HEK293 (cell line): ENCODE measurements at regions not wholly inside any gene's neighbourhood (a gene's known extent, or its start where the extent isn't known, plus 50 kb on each side); places are given as distances from the start of the nearest gene placed in this dataset.
"Not testable (repeated sequence)": the region's sequence is repeated elsewhere in the genome, so short reads cannot be mapped to it uniquely, and the experiment has no call there.

Source experiments
- CTCF ChIA-PET: fragments of 350-600 bp; formaldehyde crosslinking; extraction: SDS; loops from one replicate; lab custom pipeline; 2021; ENCODE audit warnings: antibody characterized with exemption; lab: Yijun Ruan, JAX
- POLR2A ChIA-PET: fragments of 300-600 bp; formaldehyde crosslinking; extraction: SDS; loops from one replicate; lab custom pipeline; 2020; ENCODE audit warnings: antibody characterized with exemption, inconsistent platforms; lab: Yijun Ruan, JAX
- H3K27ac ChIP-seq: fragments of 200-500 bp; sonication (Bioruptor generic); 2 replicates; pipeline ENCODE4 v1.5.1; 2014; ENCODE audit warnings: low read depth, low read length, control low read depth, inconsistent platforms; ENCODE audit errors: extremely low read depth
- H3K36me3 ChIP-seq, 2 experiments: fragments of 200-500 bp in 1 of 2; sonication (Bioruptor generic) in 1 of 2; 1 replicate in 1 of 2; 2 replicates in 1 of 2; pipeline ENCODE4 v1.5.1; 2014 to 2017; ENCODE audit warnings: inconsistent platforms in 2 of 2, low read length in 2 of 2; ENCODE audit not compliant: control insufficient read depth in 2 of 2, insufficient read depth in 1 of 2
- H3K4me1 ChIP-seq: fragments of 200-500 bp; sonication (Bioruptor generic); 2 replicates; pipeline ENCODE4 v1.5.1; 2014; ENCODE audit warnings: mild to moderate bottlenecking, low read length, inconsistent platforms; ENCODE audit not compliant: control insufficient read depth, insufficient read depth
- H3K4me3 ChIP-seq: 2 replicates; pipeline ENCODE4 v1.5.1; 2011; ENCODE audit warnings: low read depth, mild to moderate bottlenecking, control low read depth, low read length, moderate library complexity
- H3K9me3 ChIP-seq: fragments of 200-500 bp; sonication (Bioruptor generic); 2 replicates; pipeline ENCODE4 v1.5.1; 2014; ENCODE audit warnings: low read depth, low read length, inconsistent platforms; ENCODE audit not compliant: control insufficient read depth, insufficient read depth
- AEBP2 ChIP-seq: fragments of 450-650 bp; formaldehyde crosslinking; IDR thresholded peaks from 2 replicates; pipeline ENCODE4 v1.5.1; 2016; ENCODE audit warnings: missing biosample characterization, missing genetic modification characterization, borderline replicate concordance
- KLF16 ChIP-seq: fragments of 450-650 bp; formaldehyde crosslinking; IDR thresholded peaks from 2 replicates; pipeline ENCODE4 v1.5.1; 2017; ENCODE audit warnings: missing biosample characterization, missing genetic modification characterization
- KLF8 ChIP-seq: fragments of 450-650 bp; formaldehyde crosslinking; IDR thresholded peaks from 2 replicates; pipeline ENCODE4 v1.5.1; 2016; ENCODE audit warnings: missing biosample characterization, missing genetic modification characterization
- MYNN ChIP-seq: fragments of 450-650 bp; formaldehyde crosslinking; IDR thresholded peaks from 2 replicates; pipeline ENCODE4 v1.5.1; 2016; ENCODE audit warnings: missing biosample characterization, missing genetic modification characterization, borderline replicate concordance
- RBAK ChIP-seq: fragments of 450-650 bp; formaldehyde crosslinking; IDR thresholded peaks from 2 replicates; pipeline ENCODE4 v1.5.1; 2016; ENCODE audit warnings: missing biosample characterization, missing genetic modification characterization
- YY2 ChIP-seq: fragments of 450-650 bp; formaldehyde crosslinking; IDR thresholded peaks from 2 replicates; pipeline ENCODE4 v1.5.1; 2016; ENCODE audit warnings: missing biosample characterization, missing genetic modification characterization
- ZNF146 ChIP-seq: fragments of 450-650 bp; formaldehyde crosslinking; IDR thresholded peaks from 2 replicates; pipeline ENCODE4 v1.5.1; 2016; ENCODE audit warnings: missing biosample characterization, missing genetic modification characterization
- ZNF311 ChIP-seq: fragments of 450-650 bp; formaldehyde crosslinking; IDR thresholded peaks from 2 replicates; pipeline ENCODE4 v1.5.1; 2017; ENCODE audit warnings: missing biosample characterization, missing genetic modification characterization, borderline replicate concordance
- ZNF426 ChIP-seq: fragments of 450-650 bp; formaldehyde crosslinking; IDR thresholded peaks from 2 replicates; pipeline ENCODE4 v1.5.1; 2017; ENCODE audit warnings: missing biosample characterization, missing genetic modification characterization, mild to moderate bottlenecking, inconsistent platforms, moderate library complexity
- ZNF473 ChIP-seq: fragments of 450-650 bp; formaldehyde crosslinking; IDR thresholded peaks from 2 replicates; pipeline ENCODE4 v1.5.1; 2017; ENCODE audit warnings: missing biosample characterization, missing genetic modification characterization
- ZNF514 ChIP-seq: fragments of 450-650 bp; formaldehyde crosslinking; IDR thresholded peaks from 2 replicates; pipeline ENCODE4 v1.5.1; 2016; ENCODE audit warnings: missing biosample characterization, missing genetic modification characterization
- ZNF701 ChIP-seq: fragments of 450-650 bp; formaldehyde crosslinking; IDR thresholded peaks from 2 replicates; pipeline ENCODE4 v1.5.1; 2016; ENCODE audit warnings: missing biosample characterization, missing genetic modification characterization
- ZNF707 ChIP-seq: fragments of 450-650 bp; formaldehyde crosslinking; IDR thresholded peaks from 2 replicates; pipeline ENCODE4 v1.5.1; 2016; ENCODE audit warnings: missing biosample characterization, missing genetic modification characterization
- TF ChIP-seq, protein P1 (sequence below): fragments of 450-650 bp; formaldehyde crosslinking; conservative IDR thresholded peaks from 2 replicates; pipeline ENCODE4 v1.5.1; 2016; ENCODE audit warnings: low read depth, missing biosample characterization, missing genetic modification characterization
- TF ChIP-seq, protein P2 (sequence below): fragments of 450-650 bp; formaldehyde crosslinking; IDR thresholded peaks from 2 replicates; pipeline ENCODE4 v1.5.1; 2017; ENCODE audit warnings: missing biosample characterization, mild to moderate bottlenecking, missing genetic modification characterization, moderate library complexity
- TF ChIP-seq, protein P3 (sequence below): fragments of 450-650 bp; formaldehyde crosslinking; IDR thresholded peaks from 2 replicates; pipeline ENCODE4 v1.5.1; 2017; ENCODE audit warnings: missing biosample characterization, missing genetic modification characterization
- TF ChIP-seq, protein P4 (sequence below): fragments of 450-650 bp; formaldehyde crosslinking; IDR thresholded peaks from 2 replicates; pipeline ENCODE4 v1.5.1; 2017; ENCODE audit warnings: missing biosample characterization, missing genetic modification characterization

GRCh38 chr21:17201741-17202260 is 311.0 kb upstream of the CXADR start (continued):
- TF ChIP-seq, protein P1, sequence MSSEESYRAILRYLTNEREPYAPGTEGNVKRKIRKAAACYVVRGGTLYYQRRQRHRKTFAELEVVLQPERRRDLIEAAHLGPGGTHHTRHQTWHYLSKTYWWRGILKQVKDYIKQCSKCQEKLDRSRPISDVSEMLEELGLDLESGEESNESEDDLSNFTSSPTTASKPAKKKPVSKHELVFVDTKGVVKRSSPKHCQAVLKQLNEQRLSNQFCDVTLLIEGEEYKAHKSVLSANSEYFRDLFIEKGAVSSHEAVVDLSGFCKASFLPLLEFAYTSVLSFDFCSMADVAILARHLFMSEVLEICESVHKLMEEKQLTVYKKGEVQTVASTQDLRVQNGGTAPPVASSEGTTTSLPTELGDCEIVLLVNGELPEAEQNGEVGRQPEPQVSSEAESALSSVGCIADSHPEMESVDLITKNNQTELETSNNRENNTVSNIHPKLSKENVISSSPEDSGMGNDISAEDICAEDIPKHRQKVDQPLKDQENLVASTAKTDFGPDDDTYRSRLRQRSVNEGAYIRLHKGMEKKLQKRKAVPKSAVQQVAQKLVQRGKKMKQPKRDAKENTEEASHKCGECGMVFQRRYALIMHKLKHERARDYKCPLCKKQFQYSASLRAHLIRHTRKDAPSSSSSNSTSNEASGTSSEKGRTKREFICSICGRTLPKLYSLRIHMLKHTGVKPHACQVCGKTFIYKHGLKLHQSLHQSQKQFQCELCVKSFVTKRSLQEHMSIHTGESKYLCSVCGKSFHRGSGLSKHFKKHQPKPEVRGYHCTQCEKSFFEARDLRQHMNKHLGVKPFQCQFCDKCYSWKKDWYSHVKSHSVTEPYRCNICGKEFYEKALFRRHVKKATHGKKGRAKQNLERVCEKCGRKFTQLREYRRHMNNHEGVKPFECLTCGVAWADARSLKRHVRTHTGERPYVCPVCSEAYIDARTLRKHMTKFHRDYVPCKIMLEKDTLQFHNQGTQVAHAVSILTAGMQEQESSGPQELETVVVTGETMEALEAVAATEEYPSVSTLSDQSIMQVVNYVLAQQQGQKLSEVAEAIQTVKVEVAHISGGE (tag by site-specific recombination): no peak
- TF ChIP-seq, all 188 proteins: peak for 0

GRCh38 chr21:17214801-17215200 is 298.0 kb upstream of the CXADR start:
- CTCF ChIA-PET: interaction anchor here (0.6 to 1.1 kb wide), 2 partner anchors 17 to 170 kb away, joined by 3 to 6 read pairs; no protein-coding TSS in a partner anchor
- POLR2A ChIA-PET: no interaction called here
- no peaks in the 10 kb centered on the region for H3K4me1 ChIP-seq
- no peaks in the 10 kb centered on the region for H3K9me3 ChIP-seq
- H3K4me3 ChIP-seq: no peak overlapping the region
- no peaks in the 10 kb centered on the region for H3K36me3 ChIP-seq
- TF ChIP-seq ZNF701 (tag by site-specific recombination) (no peak), YY2 (tag by site-specific recombination) (no peak), ZNF146 (tag by site-specific recombination) (no peak), MYNN (no peak), ZNF426 (tag by site-specific recombination) (no peak), ZNF473 (no peak), ZNF311 (no peak)
- TF ChIP-seq, protein P2, sequence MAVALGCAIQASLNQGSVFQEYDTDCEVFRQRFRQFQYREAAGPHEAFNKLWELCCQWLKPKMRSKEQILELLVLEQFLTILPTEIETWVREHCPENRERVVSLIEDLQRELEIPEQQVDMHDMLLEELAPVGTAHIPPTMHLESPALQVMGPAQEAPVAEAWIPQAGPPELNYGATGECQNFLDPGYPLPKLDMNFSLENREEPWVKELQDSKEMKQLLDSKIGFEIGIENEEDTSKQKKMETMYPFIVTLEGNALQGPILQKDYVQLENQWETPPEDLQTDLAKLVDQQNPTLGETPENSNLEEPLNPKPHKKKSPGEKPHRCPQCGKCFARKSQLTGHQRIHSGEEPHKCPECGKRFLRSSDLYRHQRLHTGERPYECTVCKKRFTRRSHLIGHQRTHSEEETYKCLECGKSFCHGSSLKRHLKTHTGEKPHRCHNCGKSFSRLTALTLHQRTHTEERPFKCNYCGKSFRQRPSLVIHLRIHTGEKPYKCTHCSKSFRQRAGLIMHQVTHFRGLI (tag by site-specific recombination): no peak
- TF ChIP-seq, all 188 proteins: peak for 0
- no peak overlapping the region for H3K27ac ChIP-seq

DNA sequence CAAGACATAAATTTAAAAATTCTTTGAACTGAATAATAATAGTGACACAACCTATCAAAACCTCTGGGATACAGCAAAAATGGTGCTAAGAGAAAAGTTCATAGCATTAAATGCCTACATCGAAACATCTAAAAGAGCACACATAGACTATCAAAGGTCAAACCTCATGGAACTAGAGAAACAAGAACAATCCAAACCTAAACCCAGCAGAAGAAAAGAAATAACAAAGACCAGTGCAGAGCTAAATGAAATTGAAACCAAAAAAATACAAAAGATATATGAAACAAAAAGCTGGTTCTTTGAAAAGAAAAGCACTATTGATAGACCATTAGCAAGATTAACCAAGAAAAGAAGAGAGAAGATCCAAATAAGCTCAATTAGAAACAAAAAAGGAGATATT is 293.8 kb upstream of the CXADR start:
- H3K9me3 ChIP-seq, H3K4me1 ChIP-seq, H3K27ac ChIP-seq, H3K4me3 ChIP-seq, POLR2A ChIA-PET, H3K36me3 ChIP-seq: not testable (repeated sequence)
- CTCF ChIA-PET: interaction anchor here (0.6 kb wide), 1 partner anchor 594 kb away, joined by 3 read pairs; no protein-coding TSS in a partner anchor

GRCh38 chr21:17231124-17231523 is 281.7 kb upstream of the CXADR start:
- no peaks in the 10 kb centered on the region for H3K4me1 ChIP-seq
- ChIA-PET CTCF (interaction anchor here (0.7 to 1.0 kb wide), 3 partner anchors 9 to 787 kb away, joined by 3 to 4 read pairs (median 3); no protein-coding TSS in a partner anchor), POLR2A (no interaction called here)
- H3K36me3 ChIP-seq: no peaks in the 10 kb centered on the region
- H3K27ac ChIP-seq: no peak overlapping the region
- no peak for TF ChIP-seq ZNF707 (tag by site-specific recombination)
- no peak for TF ChIP-seq RBAK (tag by site-specific recombination)
- no peak for TF ChIP-seq KLF8 (tag by site-specific recombination)
- TF ChIP-seq, protein P3, sequence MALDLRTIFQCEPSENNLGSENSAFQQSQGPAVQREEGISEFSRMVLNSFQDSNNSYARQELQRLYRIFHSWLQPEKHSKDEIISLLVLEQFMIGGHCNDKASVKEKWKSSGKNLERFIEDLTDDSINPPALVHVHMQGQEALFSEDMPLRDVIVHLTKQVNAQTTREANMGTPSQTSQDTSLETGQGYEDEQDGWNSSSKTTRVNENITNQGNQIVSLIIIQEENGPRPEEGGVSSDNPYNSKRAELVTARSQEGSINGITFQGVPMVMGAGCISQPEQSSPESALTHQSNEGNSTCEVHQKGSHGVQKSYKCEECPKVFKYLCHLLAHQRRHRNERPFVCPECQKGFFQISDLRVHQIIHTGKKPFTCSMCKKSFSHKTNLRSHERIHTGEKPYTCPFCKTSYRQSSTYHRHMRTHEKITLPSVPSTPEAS (tag by site-specific recombination): no peak
- TF ChIP-seq KLF16: no peak
- TF ChIP-seq, protein P4, sequence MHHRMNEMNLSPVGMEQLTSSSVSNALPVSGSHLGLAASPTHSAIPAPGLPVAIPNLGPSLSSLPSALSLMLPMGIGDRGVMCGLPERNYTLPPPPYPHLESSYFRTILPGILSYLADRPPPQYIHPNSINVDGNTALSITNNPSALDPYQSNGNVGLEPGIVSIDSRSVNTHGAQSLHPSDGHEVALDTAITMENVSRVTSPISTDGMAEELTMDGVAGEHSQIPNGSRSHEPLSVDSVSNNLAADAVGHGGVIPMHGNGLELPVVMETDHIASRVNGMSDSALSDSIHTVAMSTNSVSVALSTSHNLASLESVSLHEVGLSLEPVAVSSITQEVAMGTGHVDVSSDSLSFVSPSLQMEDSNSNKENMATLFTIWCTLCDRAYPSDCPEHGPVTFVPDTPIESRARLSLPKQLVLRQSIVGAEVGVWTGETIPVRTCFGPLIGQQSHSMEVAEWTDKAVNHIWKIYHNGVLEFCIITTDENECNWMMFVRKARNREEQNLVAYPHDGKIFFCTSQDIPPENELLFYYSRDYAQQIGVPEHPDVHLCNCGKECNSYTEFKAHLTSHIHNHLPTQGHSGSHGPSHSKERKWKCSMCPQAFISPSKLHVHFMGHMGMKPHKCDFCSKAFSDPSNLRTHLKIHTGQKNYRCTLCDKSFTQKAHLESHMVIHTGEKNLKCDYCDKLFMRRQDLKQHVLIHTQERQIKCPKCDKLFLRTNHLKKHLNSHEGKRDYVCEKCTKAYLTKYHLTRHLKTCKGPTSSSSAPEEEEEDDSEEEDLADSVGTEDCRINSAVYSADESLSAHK (tag by site-specific recombination): no peak
- TF ChIP-seq AEBP2 (tag by site-specific recombination): no peak
- no peak for TF ChIP-seq ZNF514 (tag by site-specific recombination)
- no peak overlapping the region for H3K4me3 ChIP-seq
- no peaks in the 10 kb centered on the region; the same call in 1 of the 2 replicates for H3K9me3 ChIP-seq
